C4-2B (cell line): ENCODE measurements at regions not wholly inside any gene's neighbourhood (a gene's known extent, or its start where the extent isn't known, plus 50 kb on each side); places are given as distances from the start of the nearest gene placed in this dataset.

ENCODE experiments used
- CTCF ChIP-seq: fragments of 450-650 bp; conservative IDR thresholded peaks from 2 replicates; pipeline ENCODE4 v1.5.1; 2017; ENCODE audit warnings: mild to moderate bottlenecking
- ZFX ChIP-seq: fragments of 450-650 bp; IDR thresholded peaks from 2 replicates; pipeline ENCODE4 v1.6.1; 2017

GRCh38 chr10:123427165-123427786 is 238.9 kb upstream of the GPR26 start:
- TF ChIP-seq CTCF = no peak; the same call in 1 of the 2 replicates
- TF ChIP-seq ZFX = no peak
